GM23338 (cell line): ENCODE measurements at regions not wholly inside any gene's neighbourhood (a gene's known extent, or its start where the extent isn't known, plus 50 kb on each side); places are given as distances from the start of the nearest gene placed in this dataset.
"Not testable (repeated sequence)": the region's sequence is repeated elsewhere in the genome, so short reads cannot be mapped to it uniquely, and the experiment has no call there.

ENCODE experiments used
- CREB1 ChIP-seq: fragments of 250-450 bp; sonication (Bioruptor Pico); IDR thresholded peaks from 2 replicates; pipeline ENCODE4 v1.5.0; 2020; ENCODE audit warnings: low read depth, mild to moderate bottlenecking, moderate library complexity
- CTCF ChIP-seq, 2 experiments: fragments of 200-600 bp in 1 of 2; sonication (generic) in 1 of 2; conservative IDR thresholded peaks; 2 replicates each; pipeline versions ENCODE4 v1.5.1 to v1.6.1; 2016 to 2017; ENCODE audit warnings: antibody characterized with exemption in 2 of 2, low read depth in 2 of 2, mild to moderate bottlenecking in 2 of 2, moderate library complexity in 1 of 2
- ETS1 ChIP-seq: IDR thresholded peaks from 2 replicates; pipeline ENCODE4 v1.6.1; 2016; ENCODE audit warnings: antibody characterized with exemption
- EZH2 ChIP-seq: fragments of 200-600 bp; sonication (generic); IDR thresholded peaks from one replicate; pipeline ENCODE4 v1.8.0; 2017; ENCODE audit warnings: antibody characterized with exemption, mild to moderate bottlenecking, low read depth; ENCODE audit not compliant: unreplicated experiment
- EZH2phosphoT487 ChIP-seq: fragments of 200-600 bp; sonication (generic); IDR thresholded peaks from one replicate; pipeline ENCODE4 v1.8.1; 2018; ENCODE audit warnings: antibody characterized with exemption; ENCODE audit not compliant: unreplicated experiment
- JUNB ChIP-seq: IDR thresholded peaks from one replicate; pipeline ENCODE4 v1.6.1; 2016; ENCODE audit warnings: antibody characterized with exemption; ENCODE audit not compliant: unreplicated experiment
- NANOG ChIP-seq: IDR thresholded peaks from 2 replicates; pipeline ENCODE4 v1.6.1; 2016; ENCODE audit warnings: antibody characterized with exemption, borderline replicate concordance
- POLR2AphosphoS5 ChIP-seq: IDR thresholded peaks from 2 replicates; pipeline ENCODE4 v1.6.1; 2016; ENCODE audit warnings: antibody characterized with exemption, low read depth
- REST ChIP-seq: IDR thresholded peaks from one replicate; pipeline ENCODE4 v1.6.1; 2018; ENCODE audit warnings: antibody characterized with exemption; ENCODE audit not compliant: unreplicated experiment
- STAT1 ChIP-seq: IDR thresholded peaks from one replicate; pipeline ENCODE4 v1.6.1; 2016; ENCODE audit warnings: antibody characterized with exemption; ENCODE audit not compliant: unreplicated experiment
- ZNF114 ChIP-seq: fragments of 250-450 bp; sonication (Bioruptor Pico); IDR thresholded peaks from 2 replicates; pipeline ENCODE4 v1.5.0; 2020; ENCODE audit warnings: mild to moderate bottlenecking, moderate library complexity
- ZNF331 ChIP-seq: fragments of 250-450 bp; sonication (Bioruptor Pico); IDR thresholded peaks from 2 replicates; pipeline ENCODE4 v1.5.0; 2020; ENCODE audit warnings: low read depth, mild to moderate bottlenecking, moderate library complexity
- ZNF462 ChIP-seq: fragments of 250-450 bp; sonication (Bioruptor Pico); IDR thresholded peaks from 2 replicates; pipeline ENCODE4 v1.5.0; 2020; ENCODE audit warnings: mild to moderate bottlenecking, moderate library complexity

- TF ChIP-seq CTCF (conservative IDR thresholded peaks at IDR 0.05; ENCODE audit: low read depth in 2 of 2); POLR2AphosphoS5; EZH2; REST; EZH2phosphoT487; ZNF331 (CRISPR knock-in tag); JUNB; ETS1; ZNF114; STAT1; CREB1 (CRISPR knock-in tag); NANOG; ZNF462 (CRISPR knock-in tag): not testable (repeated sequence)
Measured at GRCh38 chr6:63515227-63515626, 57.1 kb upstream of the LOC128125822 start.
